ENCODE measurements at regions not wholly inside any gene's neighbourhood (a gene's known extent, or its start where the extent isn't known, plus 50 kb on each side); places are given as distances from the start of the nearest gene placed in this dataset.

DNA sequence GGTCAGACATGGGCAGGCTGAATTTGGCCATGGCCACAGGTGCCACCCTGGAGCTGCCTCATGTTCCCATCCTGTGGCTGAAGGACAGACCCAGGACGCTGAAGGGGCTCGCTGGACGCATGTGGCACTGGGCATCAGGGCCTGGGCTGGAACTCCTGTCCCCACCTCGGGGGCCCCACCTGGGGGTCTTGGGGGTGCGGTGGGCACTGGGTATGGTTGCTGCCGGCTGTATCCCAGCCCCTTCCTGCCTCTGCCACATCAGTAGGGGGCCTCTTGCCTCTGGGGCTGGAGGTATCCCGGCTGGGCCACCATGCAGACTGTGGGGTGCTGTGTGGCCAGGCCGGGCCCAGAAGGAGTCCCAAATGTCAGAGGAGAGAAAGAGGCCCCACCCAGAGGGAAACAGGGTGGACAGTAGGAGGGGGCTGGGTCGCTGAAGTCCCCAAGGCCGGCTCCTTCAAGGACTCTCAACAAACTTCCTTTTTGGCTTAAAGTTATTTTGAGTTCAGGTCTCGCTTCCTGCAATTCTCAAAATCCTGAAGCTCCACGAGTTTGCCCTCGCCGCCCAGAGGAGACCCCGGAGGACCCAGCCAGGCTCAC, 78.7 kb downstream of the SIK1 start:
- DNase-seq (ENCODE audit: low spot score), result no peak

DNA sequence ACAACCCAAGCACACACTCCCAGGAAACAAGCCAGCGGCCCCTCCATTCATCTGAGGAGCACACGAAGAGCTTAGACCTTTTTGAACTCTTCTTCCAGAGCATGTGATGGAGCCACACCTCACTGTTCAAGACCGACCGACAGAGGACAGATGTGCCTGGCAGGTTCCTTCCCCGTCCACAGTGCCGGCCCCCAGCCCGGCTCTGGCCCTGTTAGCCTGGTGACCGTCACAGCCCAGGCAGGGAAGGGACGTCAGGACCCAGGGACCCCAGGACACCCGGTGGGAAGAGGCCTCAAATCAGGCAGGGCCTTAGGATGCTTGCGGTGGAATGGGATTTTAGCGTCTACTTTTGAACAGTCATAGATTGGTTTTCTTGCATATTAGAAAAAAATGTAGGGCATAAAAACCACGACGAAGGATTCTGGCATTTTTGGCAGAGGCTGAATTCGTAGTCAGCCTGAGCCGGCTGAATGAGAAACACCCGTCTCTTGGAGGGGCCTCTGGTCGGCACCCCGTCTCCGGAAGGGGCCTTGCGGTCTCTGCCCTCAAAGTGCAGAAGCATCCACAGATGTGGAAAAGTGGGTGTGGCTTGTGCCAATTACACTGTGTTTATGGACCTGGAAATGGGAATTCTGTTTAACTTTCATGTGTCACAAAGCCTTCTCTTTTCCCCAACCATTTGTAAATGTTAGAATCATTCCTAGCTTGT, 79.3 kb downstream of the SIK1 start:
- no peak for DNase-seq (ENCODE audit: low spot score)

DNA sequence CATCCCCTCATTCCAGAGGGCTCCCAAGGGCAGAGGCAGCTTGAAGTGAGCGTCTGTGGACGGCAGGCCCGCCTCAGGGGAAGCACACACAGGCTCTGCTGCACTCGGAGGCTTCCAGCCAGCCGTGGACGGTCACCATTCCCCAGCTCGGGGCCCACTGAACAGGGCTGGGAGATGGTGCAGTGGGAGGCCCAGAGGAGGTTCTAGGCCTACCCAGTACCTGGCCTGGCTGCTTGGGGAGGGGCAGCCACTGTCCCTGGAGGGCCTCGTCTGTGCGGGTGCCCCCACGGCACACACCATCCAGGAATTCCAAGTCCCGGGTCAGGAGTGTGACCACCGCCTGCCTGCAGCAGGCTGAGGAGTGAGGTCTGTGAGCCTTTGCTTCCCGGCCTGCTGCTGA, 80.4 kb downstream of the SIK1 start:
- no peak for DNase-seq (ENCODE audit: low spot score)

- DNase-seq (ENCODE audit: low spot score), result no peak
Observed at GRCh38 chr21:43345746-43346409, 81.1 kb downstream of the SIK1 start.

DNA sequence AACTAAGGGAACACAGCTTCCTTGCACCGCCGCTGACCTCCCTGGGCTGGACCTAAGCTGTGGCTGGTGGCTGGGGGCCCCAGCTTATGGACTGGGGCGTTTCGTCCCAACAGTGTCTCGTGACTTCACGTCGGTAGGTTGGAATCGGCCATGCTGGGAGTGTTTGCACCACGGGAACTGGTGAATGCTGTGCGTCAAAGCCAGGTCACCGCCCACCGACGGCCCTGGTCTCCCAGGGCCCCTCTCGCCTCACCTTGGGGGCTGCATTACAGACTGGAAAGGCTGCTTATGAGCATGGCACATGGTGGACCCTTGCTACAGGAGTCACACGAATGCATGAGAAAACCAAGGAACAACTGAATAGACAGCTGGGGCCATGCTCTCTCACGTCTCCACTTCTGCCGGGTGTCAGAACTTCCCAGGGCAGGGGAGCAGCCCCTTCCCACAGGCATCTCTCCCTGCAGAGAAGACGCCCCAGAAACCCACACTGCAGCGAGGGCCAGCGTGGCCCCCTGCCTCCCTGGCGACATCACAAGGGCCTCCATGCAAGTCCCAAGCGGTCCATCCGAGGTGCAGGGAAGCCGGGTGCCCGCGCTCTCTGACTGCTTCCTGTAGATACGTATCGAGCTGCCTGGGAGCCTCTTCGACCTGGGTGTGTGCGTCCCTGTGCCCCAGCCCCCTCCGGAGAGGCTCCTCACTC, 81.7 kb downstream of the SIK1 start:
- no peak for DNase-seq (ENCODE audit: low spot score)

DNA sequence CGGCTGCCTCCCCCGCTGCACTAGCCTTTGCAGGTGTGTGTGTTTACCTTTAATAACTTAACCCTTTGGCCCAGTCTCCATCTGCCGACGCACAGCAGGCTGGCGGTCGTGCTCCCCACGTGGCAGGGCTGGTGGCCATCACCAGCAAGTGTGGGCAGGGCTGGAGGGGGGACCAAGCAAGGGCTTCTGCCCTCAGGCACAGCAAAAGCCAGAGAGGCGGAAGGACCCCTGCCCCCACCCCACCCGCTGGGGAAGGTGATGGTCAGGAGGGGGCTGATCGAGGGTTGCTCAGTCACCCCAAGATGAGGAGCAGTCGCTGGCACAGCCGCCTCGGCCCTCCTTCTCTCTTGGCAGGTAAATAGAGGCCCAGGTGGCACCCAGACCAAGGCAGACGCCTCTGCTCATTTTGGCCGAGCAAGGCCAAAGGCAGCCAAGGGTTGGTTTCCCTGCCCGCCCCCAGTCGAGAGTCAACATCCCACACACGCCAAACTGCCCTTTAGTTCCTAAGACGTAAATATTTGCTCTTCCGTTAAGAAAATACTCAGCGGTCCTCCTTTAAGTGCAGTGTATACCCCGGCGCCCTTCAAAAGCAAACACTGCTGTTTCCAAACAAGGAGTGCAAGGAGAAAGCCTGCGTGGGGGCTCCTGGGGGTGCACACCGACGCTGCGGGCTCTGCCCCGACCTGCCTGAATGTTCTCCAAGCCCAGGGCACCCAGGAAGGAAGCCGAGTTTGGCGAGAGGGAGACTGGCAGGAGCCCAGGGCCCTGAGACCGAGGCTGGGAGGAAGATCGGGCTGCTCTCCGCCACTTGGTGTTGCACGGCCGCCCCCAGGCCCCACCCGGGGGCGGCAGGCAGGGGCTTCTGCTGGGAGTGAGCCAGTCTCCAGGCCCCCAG, 82.7 kb downstream of the SIK1 start:
- no peak for DNase-seq (ENCODE audit: low spot score)

DNA sequence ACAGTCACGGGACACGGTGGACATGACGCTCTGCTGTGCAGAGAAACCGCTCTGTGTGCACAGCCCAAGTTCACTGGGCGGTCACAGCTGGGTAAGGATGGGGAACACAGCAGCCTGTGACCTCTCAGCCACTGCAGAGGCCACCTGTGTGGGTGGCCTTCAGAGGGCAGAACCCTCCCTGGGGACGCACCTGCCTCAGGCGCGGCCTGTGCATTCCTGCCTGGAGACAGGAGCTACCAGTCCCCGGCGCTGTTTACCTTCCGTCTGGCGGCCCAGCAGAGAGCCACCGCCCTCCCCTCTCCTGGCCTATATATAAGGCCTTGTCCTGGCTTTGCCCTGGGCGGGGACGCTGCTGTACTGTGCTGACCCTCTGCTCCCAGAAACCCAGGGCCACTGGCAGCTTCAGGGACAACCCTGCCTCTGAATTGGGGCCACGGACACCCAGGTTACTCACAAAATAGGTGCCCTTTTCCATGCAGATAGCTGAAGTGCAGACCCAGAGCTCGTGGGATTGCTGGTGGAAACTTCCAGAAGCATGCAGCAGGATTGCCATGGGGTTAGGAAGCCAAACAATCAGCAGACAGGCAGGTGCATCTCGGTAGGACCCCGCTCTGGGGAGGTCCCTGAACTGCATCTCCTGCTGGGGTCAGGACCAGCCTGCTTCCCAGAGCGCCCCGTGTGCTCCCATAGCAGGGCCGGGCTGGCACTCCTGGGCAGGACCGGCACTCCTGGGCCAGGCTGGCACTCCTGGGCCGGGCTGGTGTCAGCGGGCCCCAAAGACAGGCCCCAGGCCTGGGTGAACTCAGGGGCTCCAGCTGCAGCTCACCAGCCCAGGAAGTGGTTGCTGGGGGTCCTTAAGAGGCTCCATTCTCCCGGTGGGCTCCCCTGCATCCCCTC, 83.6 kb downstream of the SIK1 start:
- no peak for DNase-seq (ENCODE audit: low spot score)

DNA sequence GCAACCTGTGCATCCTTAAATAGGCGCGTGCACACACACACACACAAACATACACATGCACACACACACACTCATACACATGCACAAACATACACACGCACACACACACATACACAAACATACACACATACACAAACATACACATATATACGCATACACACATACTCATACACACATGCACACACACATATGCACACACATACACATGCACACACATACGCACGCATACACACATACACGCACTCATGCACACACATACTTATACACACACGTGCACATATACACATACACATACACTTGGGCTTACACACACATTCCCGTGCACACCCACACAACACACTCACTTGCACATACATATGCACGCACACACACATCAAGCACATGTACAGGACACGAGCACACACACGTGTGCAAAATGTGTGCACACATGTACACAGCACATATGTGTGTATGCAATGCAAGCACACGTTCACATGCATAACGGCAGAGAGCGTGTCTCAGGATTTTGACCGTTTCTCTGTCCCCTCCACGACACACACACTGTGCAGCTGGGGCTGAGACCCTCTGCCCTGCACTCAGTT, 84.5 kb downstream of the SIK1 start:
- DNase-seq (ENCODE audit: low spot score), result no peak

DNA sequence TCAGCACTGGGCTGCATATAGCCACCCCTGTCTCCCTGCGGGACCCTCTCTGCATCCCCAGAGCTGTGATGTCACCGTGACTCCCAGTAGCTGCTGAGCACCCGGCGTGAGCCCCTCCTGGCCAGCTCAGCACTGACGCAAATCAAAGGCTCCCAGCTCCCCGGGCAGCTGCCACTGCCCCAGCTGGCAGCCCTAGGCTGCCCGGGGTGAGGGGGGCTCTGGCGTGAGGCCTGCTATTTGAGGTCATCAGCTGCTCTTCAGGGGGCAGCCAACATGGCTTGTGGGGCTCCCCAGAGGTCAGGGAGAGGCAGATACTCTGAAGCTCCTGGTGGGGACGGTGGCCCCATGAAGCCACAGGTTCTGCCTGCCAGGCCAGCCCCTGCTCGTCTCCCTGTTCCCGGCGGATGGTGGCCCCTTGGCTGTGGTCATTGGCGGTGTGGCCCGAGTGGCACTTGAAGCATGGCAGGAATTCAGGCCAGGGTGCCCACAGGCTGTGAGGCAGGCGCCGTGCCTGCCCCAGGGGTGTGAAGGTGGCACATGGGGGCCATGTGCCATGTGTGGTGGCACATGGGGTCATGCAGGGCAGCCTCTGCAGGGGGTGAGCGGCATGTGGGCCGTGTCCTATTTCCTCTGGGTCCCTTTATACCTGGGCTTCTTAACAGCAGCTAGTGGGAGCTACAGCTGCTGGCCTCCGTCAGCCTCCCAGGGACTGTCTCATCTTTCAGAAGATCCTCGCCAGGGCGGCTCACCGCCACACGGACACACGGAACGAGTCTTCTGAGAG, 85.4 kb downstream of the SIK1 start:
- no peak for DNase-seq (ENCODE audit: low spot score)

DNA sequence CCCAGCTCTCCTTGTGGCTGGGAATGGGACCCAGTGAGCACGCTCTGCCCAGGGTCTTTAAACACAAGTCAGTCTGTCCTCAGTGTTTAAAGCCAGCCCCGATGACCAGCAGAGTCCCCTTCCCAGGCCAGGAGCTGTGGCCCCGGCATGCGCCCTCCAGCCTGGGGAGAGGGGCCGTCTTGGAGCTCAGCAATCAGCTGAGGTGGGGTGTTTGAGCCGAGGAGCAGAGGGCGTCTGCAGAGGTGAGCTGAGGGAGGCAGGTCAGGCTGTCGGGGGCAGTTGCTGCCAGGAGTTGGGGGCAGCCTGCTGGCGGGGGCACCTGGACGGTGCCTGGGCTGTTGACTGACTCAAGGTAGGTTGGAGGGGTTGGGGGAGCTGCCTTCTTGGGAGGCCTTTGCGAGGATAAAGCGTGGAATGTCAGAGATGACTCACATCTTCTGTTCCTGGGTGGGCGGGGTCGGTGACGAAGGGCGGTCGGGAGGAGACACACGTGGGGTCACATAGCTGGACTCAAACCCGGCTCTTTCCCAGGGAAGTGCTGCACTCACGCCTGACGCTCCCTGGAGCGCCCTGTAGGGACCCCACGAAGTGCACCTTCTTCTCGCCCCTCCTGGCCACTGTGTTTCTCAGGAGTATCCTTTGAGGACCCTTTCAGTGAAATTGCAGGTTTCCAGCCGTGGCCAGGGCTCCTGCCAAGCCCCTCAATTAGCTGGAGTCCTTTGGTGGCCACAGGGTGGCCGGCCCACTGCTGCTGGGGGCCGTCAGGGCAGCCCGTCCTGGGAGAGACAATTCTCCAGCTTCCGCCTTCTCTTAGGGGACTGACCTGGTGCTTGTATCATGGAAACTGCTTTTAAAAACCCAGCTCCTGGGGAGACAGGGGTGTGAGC, 86.2 kb downstream of the SIK1 start:
- DNase-seq (ENCODE audit: low spot score), result no peak

GRCh38 chr21:43339668-43340067, 87.3 kb downstream of the SIK1 start:
- DNase-seq (ENCODE audit: low spot score), result no peak

DNA sequence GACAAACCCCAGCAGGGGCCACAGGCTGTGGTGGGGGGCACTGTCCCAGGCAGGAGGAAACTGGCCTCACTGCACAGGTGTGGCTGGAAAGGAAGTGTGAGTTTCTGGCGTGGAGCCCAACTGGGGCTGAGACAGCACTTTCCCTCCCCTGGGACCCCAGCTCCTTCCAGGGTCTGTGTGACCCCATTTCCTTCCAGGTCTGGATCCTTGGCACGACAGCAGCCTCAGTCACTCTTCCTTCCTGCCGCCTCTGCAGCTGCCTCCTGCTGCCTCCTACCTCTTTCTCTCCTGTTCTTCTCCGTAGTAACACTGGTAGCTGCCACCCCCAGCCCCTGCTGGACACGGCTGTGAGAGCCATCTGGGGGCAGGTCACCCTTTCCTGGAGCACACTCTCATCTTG, 88.0 kb downstream of the SIK1 start:
- no peak for DNase-seq (ENCODE audit: low spot score)

GRCh38 chr21:43337901-43338655, 88.9 kb downstream of the SIK1 start:
- DNase-seq (ENCODE audit: low spot score), result no peak

DNA sequence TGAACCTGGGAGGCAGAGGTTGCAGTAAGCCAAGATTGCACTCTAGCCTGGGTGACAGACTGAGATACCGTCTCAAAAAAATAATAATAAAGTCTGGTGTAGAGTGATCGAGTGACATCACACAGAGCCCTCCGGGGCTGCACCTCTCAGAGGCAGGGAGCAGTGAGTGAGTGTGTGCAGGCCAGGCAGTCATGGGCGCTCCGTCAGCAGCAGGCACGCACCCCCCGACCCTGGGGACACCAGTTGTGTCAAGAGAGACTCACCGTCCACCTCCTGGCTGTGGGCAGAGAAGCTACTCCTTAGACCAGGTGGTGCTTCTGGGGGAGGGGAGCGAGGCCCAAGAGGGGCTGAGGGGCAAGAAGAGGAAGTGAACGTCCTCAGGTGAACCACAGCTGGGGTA, 91.8 kb downstream of the SIK1 start:
- DNase-seq (ENCODE audit: low spot score), result no peak

- no peak for DNase-seq (ENCODE audit: low spot score)
Observed at GRCh38 chr21:43334214-43334958, 92.5 kb downstream of the SIK1 start.

DNA sequence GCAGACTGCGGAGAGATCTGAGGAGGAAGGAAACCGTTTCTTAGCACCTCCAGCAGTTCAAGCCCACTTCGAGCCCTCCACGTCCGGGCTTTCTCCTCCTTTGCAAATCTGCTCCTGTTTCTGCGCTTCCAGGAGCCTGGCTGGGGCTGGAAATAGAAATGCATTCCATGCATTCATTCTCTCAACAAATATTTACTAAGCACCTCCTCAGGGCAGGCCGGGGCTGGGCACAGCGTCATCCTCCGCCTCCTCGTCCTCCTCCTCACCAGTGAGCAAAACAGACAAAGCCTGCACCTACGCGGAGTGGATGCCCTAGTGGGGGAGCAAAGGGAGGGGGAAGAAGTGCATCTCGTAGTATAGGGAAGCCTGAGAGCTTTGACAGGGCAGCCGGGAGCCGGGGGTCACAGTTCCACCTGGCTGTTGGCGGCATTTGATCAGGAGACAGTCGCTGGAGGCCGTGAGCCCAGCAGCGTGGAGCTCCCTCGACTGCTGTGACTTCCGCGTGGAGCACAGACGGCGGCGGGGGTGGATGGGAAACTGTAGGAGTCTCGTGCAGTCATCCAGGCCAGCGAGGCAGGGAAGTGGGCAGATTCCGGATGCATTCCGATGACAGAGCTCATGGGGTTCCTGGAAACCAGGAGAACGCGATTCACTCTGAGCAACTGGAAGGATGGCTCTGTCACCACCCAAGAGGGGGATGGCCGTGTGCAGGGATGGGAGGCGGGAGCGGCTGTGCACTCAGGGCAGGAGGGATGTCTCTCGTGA, 93.5 kb downstream of the SIK1 start:
- DNase-seq (ENCODE audit: low spot score), result no peak

Measured in pons (tissue), 1 donor.